ENCODE measurements at regions not wholly inside any gene's neighbourhood (a gene's known extent, or its start where the extent isn't known, plus 50 kb on each side); places are given as distances from the start of the nearest gene placed in this dataset.

GRCh38 chr6:22049002-22049401 is 247.8 kb downstream of the PRL start:
- TF ChIP-seq TCF12 (IDR thresholded peaks at IDR 0.05; ENCODE audit: low read depth): no peak
- TF ChIP-seq TAF1 (IDR thresholded peaks at IDR 0.05; ENCODE audit: low read depth): no peak
